GM19351 (cell line): ENCODE measurements at regions not wholly inside any gene's neighbourhood (a gene's known extent, or its start where the extent isn't known, plus 50 kb on each side); places are given as distances from the start of the nearest gene placed in this dataset.

Experiments used
- ATAC-seq: cut with Tn5 transposase; IDR thresholded peaks from one replicate; pipeline ENCODE4 v1.9.1; 2021; ENCODE audit warnings: mild to moderate bottlenecking, moderate library complexity; ENCODE audit not compliant: unreplicated experiment

- ATAC-seq = no peak
Observed at GRCh38 chr2:120933693-120934573, 198.3 kb downstream of the GLI2 start.

DNA sequence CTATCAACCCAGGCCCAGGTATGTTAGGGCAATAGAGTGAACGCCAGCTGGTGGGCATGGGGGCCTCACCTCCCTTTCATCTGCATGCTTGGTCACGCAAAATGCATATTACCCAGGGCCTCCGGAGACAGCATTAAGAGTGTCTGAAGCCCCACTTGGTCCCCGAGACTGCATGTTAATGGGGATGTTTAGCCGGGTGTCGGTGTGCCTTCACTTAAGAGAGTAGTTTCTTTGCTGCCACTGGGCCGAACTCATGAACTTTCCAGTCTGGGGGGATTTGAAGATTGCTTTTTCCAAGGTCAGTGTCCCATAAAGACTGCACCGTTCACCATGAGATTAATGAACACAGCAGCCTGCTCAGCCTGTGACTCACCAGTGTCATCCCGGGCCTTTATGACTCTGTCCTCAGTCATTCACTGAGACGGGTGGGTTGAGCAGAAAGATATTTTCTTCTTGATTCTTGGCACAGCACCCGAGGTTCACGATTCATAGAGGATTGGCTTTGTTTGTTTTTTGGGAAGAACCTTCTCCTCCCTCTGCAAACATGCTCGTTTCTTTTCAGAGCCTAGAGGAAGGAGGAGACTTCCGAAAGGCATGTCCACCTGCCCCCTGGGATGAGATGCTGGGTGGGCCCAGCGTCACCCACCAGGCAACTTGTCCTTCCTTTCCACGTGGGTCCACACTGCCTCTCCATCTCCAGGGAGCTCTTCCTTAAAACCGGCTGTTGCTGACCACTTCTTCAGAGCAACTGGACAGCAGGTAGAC is 199.1 kb downstream of the GLI2 start:
- ATAC-seq = no peak

DNA sequence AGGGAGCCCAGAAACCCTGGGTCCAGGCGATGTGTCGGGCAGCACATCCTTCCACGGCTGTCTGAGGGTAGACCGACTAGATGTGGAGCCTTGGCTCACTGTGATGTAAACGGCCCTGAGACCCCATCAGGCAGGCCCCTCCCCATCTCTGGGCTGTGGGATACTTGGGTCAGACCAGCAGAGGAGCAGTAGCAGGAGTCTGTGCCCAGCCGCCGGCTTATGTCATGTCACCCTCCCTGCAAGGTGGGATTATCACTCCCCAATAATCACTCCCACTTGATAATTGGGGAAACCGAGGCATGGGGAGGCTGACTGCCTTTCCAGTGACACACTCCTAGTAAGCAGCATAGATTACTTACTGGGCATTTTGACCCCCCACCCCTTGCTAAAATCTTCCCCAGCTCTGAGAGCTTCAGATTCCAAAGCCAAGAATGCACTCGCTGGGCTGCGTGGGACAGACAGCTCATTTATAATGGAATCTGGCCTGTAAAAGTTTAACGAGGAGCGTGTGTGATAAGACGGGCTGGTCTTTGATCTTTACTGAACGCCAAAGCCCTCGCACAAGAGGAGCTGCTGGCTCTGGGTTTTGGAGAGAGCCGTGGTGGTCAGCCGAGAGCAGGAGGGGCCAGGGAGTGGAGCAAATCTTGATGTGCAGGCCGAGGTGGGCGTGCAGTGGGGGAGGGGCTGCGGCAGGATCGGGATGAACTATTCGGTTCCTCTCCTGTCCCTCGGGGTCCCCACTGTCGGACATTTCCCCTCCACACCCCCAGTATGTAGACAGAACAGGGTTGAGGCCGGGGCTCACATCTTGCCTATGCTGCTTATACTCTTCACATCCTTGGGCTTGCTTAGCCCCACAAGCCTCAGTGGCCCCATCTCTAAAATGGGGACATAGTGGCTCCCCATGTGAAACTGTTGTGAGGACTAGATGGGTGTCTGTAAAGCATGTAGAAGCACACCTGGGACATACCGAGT is 200.0 kb downstream of the GLI2 start:
- no peak for ATAC-seq

- ATAC-seq = no peak
Observed at GRCh38 chr2:120936476-120937334, 201.0 kb downstream of the GLI2 start.

DNA sequence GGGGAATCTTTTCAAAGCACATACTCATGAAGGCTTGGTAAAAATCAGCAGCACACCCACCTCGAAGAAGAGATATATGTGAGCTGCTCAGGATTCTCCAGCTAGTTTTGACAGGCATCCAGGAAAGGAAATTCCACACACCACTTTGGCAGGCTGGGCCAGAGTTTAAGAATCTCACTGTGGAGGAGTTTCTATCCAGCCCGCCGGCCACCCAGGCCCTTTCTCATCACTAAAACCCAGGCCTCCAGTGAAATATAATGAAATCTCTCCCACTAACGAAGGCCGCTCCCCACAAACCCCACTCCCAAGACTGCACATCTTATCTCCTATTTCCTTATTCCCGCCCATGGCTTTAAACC is 202.0 kb downstream of the GLI2 start:
- no peak for ATAC-seq

DNA sequence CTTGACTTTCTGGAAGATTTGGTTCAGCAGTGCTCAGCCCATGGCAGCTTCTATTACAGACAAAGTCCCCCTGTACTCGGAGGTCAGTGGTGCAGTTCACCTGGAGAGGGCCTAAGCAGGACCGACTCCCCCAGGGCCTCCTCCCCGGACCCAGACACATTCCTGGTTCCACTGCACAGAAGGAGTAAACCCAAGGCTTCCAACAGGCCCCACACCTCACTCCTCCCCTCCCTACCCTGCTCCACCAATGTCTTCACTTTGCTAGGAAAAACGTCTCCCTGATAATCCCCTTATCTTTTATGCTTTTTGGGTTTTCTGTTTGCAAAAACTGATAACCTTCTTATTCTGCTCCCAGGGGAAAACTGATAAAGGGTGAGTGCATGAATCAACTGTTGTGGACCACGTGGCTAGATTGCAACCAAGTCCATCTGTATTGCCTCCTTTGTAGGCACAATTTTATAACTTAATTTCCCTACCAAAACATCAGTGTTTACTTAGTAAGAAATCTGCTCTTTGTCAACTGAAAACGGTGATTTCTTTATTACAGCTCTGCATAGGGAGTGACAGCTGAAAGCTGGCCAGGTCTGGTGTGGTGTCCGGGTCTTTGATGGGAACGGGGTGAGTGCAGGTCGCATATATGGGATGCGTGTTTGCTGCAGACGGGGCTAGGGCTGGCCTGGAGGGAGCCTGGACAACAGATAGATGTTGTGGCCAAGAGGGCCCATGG is 202.5 kb downstream of the GLI2 start:
- ATAC-seq = no peak

GRCh38 chr2:120939595-120940318 is 204.1 kb downstream of the GLI2 start:
- ATAC-seq = no peak

GRCh38 chr2:120940319-120940696 is 204.6 kb downstream of the GLI2 start:
- ATAC-seq = no peak

DNA sequence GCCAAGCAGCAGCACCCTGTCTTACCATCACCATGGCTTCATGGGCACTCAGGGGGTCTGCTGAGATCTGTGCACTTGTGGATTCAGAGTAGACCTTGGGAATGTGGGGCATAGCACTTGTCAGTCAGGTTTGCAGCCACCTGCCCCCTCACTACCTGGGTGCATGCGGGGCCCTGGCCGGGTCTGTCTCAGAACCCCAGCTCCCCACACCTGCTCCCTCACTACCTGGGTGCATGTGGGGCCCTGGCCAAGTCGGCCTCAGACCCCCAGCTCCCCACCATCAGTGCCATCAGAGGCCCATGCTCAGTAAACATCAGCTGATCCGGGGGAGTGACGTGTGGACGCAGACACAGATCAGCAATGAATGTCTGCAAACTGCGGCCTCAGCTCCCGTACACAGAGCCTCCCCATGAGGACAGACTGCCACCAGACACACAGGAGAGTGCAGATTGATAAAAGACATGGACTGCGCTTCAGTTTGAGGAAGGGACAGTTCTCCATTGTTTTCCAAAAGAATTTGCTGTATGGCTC is 205.1 kb downstream of the GLI2 start:
- ATAC-seq = no peak

GRCh38 chr2:120941571-120942120 is 206.0 kb downstream of the GLI2 start:
- no peak for ATAC-seq

DNA sequence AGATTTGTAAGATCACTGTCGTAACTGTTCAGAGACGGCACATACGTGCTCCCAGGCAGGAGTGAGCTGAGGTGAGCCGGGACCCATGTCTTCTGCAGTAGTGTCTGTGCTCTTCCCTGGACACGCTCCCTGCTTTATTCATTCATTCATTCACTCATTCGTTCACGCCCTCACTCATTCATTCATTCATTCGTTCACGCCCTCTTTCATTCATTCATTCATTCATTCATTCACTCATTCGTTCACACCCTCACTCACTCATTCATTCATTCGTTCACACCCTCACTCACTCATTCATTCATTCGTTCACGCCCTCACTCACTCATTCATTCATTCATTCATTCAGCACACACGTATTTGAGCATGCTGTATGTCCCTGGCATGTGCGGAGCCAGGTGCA is 207.0 kb downstream of the GLI2 start:
- no peak for ATAC-seq

DNA sequence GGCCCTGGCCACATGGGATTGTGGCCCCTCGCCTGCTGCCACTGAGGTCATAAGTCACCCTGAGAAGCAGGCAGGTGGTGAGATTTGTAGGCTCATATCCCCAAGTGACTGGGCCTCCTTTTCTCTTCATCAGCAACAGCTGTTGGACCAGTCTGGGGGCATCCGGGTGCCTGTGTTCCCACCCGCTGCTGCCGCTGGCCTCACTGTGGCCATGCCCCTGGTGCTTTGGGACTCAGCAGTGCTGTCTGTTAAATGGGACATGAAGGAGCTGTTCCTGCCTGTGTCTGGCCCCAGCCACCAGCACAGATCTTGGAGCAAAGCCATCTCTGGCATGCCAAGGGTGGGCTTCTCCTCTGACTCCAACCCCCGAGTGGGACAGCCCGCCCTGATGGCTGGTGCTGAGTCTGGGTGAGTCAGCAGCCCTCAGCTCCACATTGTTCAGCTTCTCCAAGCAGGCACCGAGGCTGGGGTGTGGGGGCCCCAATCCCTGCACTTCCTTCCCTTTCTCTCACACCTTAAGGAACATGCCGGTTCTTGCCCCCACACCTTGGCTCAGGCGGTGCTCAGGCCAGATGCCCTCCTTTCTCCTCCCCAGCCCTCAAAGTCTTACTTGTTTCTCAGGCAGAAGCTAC is 207.9 kb downstream of the GLI2 start:
- no peak for ATAC-seq

- no peak for ATAC-seq
Observed at GRCh38 chr2:120944575-120944974, 208.9 kb downstream of the GLI2 start.

DNA sequence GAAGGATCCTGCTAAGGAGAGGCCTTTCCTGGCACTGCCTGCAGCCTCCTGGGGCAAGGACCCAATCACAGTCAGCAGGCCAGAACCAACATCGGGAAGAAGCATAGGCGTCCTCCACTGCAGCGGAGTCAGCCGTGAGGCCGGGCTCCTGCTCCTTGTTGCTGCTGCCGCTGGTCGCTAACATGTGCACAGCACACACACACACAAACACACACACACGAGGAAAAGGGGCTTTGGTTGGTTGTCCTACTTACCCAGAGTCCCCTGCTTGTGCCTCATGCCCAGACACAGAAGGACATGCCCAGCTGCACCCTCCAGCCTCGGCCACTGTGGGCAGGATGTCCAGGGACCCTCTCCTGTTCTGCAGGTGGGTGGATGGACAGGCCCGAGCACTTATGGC is 209.4 kb downstream of the GLI2 start:
- no peak for ATAC-seq

GRCh38 chr2:120945832-120946499 is 210.3 kb downstream of the GLI2 start:
- no peak for ATAC-seq

- ATAC-seq = no peak
Observed at GRCh38 chr2:120947327-120947726, 211.7 kb downstream of the GLI2 start.

- no peak for ATAC-seq
Observed at GRCh38 chr2:120947982-120948661, 212.5 kb downstream of the GLI2 start.
